H9 (cell line): ENCODE measurements at regions not wholly inside any gene's neighbourhood (a gene's known extent, or its start where the extent isn't known, plus 50 kb on each side); places are given as distances from the start of the nearest gene placed in this dataset.

Source experiments
- DNase-seq: peaks from one replicate; pipeline ENCODE4 v3.0.0-alpha.2; 2017
- H2AFZ ChIP-seq: one replicate; pipeline ENCODE4 v1.6.1; 2013; ENCODE audit warnings: mild to moderate bottlenecking, low read length, control low read depth, moderate library complexity
- H2AK5ac ChIP-seq: 2 replicates; pipeline ENCODE4 v1.6.1; 2013; ENCODE audit warnings: low read length, control low read depth, mixed read lengths; ENCODE audit not compliant: insufficient read length
- H2BK120ac ChIP-seq: one replicate; pipeline ENCODE4 v1.6.1; 2013; ENCODE audit warnings: low read depth, mild to moderate bottlenecking, low read length, control low read depth, inconsistent platforms; ENCODE audit not compliant: poor library complexity, severe bottlenecking
- H2BK12ac ChIP-seq: 2 replicates; pipeline ENCODE4 v1.6.1; 2013; ENCODE audit warnings: low read length, control low read depth, mixed read lengths, low read depth; ENCODE audit not compliant: insufficient read length
- H2BK15ac ChIP-seq: 2 replicates; pipeline ENCODE4 v1.6.1; 2013; ENCODE audit warnings: low read depth, low read length, control low read depth
- H2BK20ac ChIP-seq: one replicate; pipeline ENCODE4 v1.6.1; 2013; ENCODE audit warnings: low read depth, mild to moderate bottlenecking, low read length, control low read depth, inconsistent platforms; ENCODE audit not compliant: poor library complexity, severe bottlenecking
- H2BK5ac ChIP-seq: 2 replicates; pipeline ENCODE4 v1.6.1; 2013; ENCODE audit warnings: low read length, control low read depth, mixed read lengths; ENCODE audit not compliant: insufficient read length
- H3K14ac ChIP-seq: 2 replicates; pipeline ENCODE4 v1.6.1; 2013; ENCODE audit warnings: low read length, control low read depth; ENCODE audit not compliant: insufficient read depth
- H3K18ac ChIP-seq: 2 replicates; pipeline ENCODE4 v1.6.1; 2013; ENCODE audit warnings: low read depth, mild to moderate bottlenecking, mixed read lengths, low read length, control low read depth; ENCODE audit not compliant: insufficient read length
- H3K23ac ChIP-seq: 2 replicates; pipeline ENCODE4 v1.6.1; 2013; ENCODE audit warnings: low read length, control low read depth, mixed read lengths, low read depth; ENCODE audit not compliant: insufficient read length
- H3K23me2 ChIP-seq: 2 replicates; pipeline ENCODE4 v1.6.1; 2013; ENCODE audit warnings: low read depth, mild to moderate bottlenecking, mixed read lengths, low read length, control low read depth; ENCODE audit not compliant: insufficient read length, poor library complexity, severe bottlenecking
- H3K27ac ChIP-seq: 2 replicates; pipeline ENCODE4 v1.5.1; 2013; ENCODE audit warnings: low read length, control low read depth, mixed read lengths, low read depth; ENCODE audit not compliant: insufficient read length
- H3K27me3 ChIP-seq: 2 replicates; pipeline ENCODE4 v1.6.1; 2013; ENCODE audit warnings: low read length, control low read depth, inconsistent platforms; ENCODE audit not compliant: insufficient read depth
- H3K4ac ChIP-seq: 2 replicates; pipeline ENCODE4 v1.6.1; 2013; ENCODE audit warnings: low read depth, mild to moderate bottlenecking, control low read depth, inconsistent platforms, low read length, moderate library complexity
- H3K4me1 ChIP-seq: 2 replicates; pipeline ENCODE4 v1.6.1; 2013; ENCODE audit warnings: low read length, control low read depth, inconsistent platforms; ENCODE audit not compliant: insufficient read depth
- H3K4me2 ChIP-seq: 2 replicates; pipeline ENCODE4 v1.6.1; 2013; ENCODE audit warnings: low read length, control low read depth, mixed read lengths; ENCODE audit not compliant: insufficient read length, insufficient read depth
- H3K56ac ChIP-seq: 2 replicates; pipeline ENCODE4 v1.6.1; 2013; ENCODE audit warnings: low read depth, mild to moderate bottlenecking, mixed read lengths, low read length, control low read depth; ENCODE audit not compliant: insufficient read length
- H3K79me1 ChIP-seq: 2 replicates; pipeline ENCODE4 v1.6.1; 2013; ENCODE audit warnings: low read depth, mild to moderate bottlenecking, moderate library complexity, low read length, control low read depth, inconsistent platforms; ENCODE audit not compliant: insufficient read depth, poor library complexity, severe bottlenecking
- H3K79me2 ChIP-seq: 2 replicates; pipeline ENCODE4 v1.6.1; 2013; ENCODE audit warnings: low read length, control low read depth, inconsistent platforms; ENCODE audit not compliant: insufficient read depth
- H3K9ac ChIP-seq: 2 replicates; pipeline ENCODE4 v1.6.1; 2013; ENCODE audit warnings: low read length, control low read depth, mixed read lengths; ENCODE audit not compliant: insufficient read length; ENCODE audit errors: extremely low read depth
- H3K9me3 ChIP-seq: one replicate; pipeline ENCODE4 v1.6.1; 2013; ENCODE audit warnings: low read depth, low read length, inconsistent platforms; ENCODE audit not compliant: control insufficient read depth
- H3T11ph ChIP-seq: one replicate; pipeline ENCODE4 v1.6.1; 2013; ENCODE audit warnings: mild to moderate bottlenecking, low read length, control low read depth, inconsistent platforms
- H4K20me1 ChIP-seq: one replicate; pipeline ENCODE4 v1.6.1; 2013; ENCODE audit not compliant: control insufficient read depth, insufficient read length, insufficient read depth
- H4K5ac ChIP-seq: 2 replicates; pipeline ENCODE4 v1.6.1; 2013; ENCODE audit warnings: low read depth, mild to moderate bottlenecking, mixed read lengths, low read length, control low read depth; ENCODE audit not compliant: insufficient read length
- H4K8ac ChIP-seq: replicated peaks from 2 replicates; pipeline ENCODE4 v1.6.1; 2013; ENCODE audit warnings: low read length, control low read depth, mixed read lengths, low read depth; ENCODE audit not compliant: insufficient read length
- H4K91ac ChIP-seq: 2 replicates; pipeline ENCODE4 v1.6.1; 2013; ENCODE audit warnings: low read depth, mild to moderate bottlenecking, moderate library complexity, mixed read lengths, low read length, control low read depth; ENCODE audit not compliant: insufficient read length
- H3K27ac Mint-ChIP-seq, 3 experiments: 2 replicates in 2 of 3; 3 replicates in 1 of 3; pipeline ENCODE4 v1.8.0; 2020 to 2021; ENCODE audit warnings: mixed read lengths in 3 of 3, mild to moderate bottlenecking in 1 of 3, moderate library complexity in 1 of 3
- H3K27me3 Mint-ChIP-seq: 2 replicates; pipeline ENCODE4 v1.8.0; 2021; ENCODE audit warnings: low read depth, mild to moderate bottlenecking, moderate library complexity, mixed read lengths
- H3K36me3 Mint-ChIP-seq, 3 experiments: 2 replicates in 2 of 3; 3 replicates in 1 of 3; pipeline ENCODE4 v1.8.0; 2020 to 2021; ENCODE audit warnings: low read depth in 3 of 3, mixed read lengths in 3 of 3; ENCODE audit not compliant: insufficient read depth in 1 of 3
- H3K4me1 Mint-ChIP-seq, 2 experiments: 2 replicates each; pipeline ENCODE4 v1.8.0; 2020; ENCODE audit warnings: mixed read lengths in 2 of 2
- H3K4me3 Mint-ChIP-seq, 2 experiments: 2 replicates in 1 of 2; 3 replicates in 1 of 2; pipeline ENCODE4 v1.8.0; 2020 to 2021; ENCODE audit warnings: mild to moderate bottlenecking in 2 of 2, mixed read lengths in 2 of 2, moderate library complexity in 1 of 2
- H3K9me3 Mint-ChIP-seq, 2 experiments: 2 replicates in 1 of 2; 3 replicates in 1 of 2; pipeline ENCODE4 v1.8.0; 2020; ENCODE audit warnings: mild to moderate bottlenecking in 2 of 2, mixed read lengths in 2 of 2, moderate library complexity in 1 of 2
- TF ChIP-seq, protein P1 (sequence below): fragments of 200-600 bp; sonication (generic); conservative IDR thresholded peaks from 3 replicates; pipeline ENCODE4 v1.8.0; 2021; ENCODE audit warnings: antibody characterized with exemption, mild to moderate bottlenecking

DNA sequence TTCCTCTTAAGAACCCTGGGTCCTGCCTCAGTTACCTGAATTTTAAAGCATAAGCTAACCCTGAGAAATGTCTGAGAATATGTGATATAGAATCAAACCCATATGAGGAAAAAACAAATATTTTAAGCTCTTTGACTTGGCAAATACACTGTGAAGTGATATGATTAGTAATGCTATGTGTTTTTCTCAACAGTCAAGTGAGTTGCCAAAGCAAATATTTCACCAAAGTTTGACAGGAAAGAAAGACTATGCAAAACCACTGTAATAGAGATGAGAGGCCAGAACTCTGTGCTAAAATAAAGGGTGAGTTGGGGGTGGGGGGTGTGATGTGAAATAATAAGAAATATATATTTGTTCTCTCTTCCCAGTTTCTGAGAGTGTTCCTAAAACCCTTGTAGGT, 613.5 kb upstream of the CCDC179 start:
- H3K27ac Mint-ChIP-seq = no peak overlapping the region

More for the DNA sequence above, 613.5 kb upstream of the CCDC179 start:
- Mint-ChIP-seq H3K9me3 (peaks cover 0 to 3% of the 10 kb centered on the region in 2 experiments; a peak in 1 of 5 replicates), H3K4me1 (no peaks in the 10 kb centered on the region), H3K36me3 (no peaks in the 10 kb centered on the region; a peak in 1 of 7 replicates), H3K4me3 (no peak overlapping the region), H3K27me3 (no peaks in the 10 kb centered on the region)
- Histone ChIP-seq H3K9ac (no peak overlapping the region), H2AK5ac (no peak overlapping the region), H2BK20ac (no peak overlapping the region), H3K14ac (no peak overlapping the region), H4K8ac (no peak overlapping the region), H3K23me2 (no peaks in the 10 kb centered on the region), H4K91ac (no peak overlapping the region), H3K18ac (no peak overlapping the region), H3K9me3 (no peaks in the 10 kb centered on the region), H3K79me1 (no peaks in the 10 kb centered on the region), H3T11ph (no peak overlapping the region), H3K27me3 (no peaks in the 10 kb centered on the region), H3K27ac (no peak overlapping the region), H3K56ac (no peak overlapping the region), H4K20me1 (no peaks in the 10 kb centered on the region), H3K4ac (no peak overlapping the region), H3K4me1 (no peaks in the 10 kb centered on the region), H3K4me2 (no peak overlapping the region), H2BK120ac (no peak overlapping the region), H2BK5ac (no peak overlapping the region), H3K79me2 (no peaks in the 10 kb centered on the region), H3K23ac (no peak overlapping the region), H4K5ac (no peak overlapping the region), H2BK12ac (no peak overlapping the region), H2BK15ac (no peak overlapping the region), H2AFZ (no peak overlapping the region)
- TF ChIP-seq, protein P1, sequence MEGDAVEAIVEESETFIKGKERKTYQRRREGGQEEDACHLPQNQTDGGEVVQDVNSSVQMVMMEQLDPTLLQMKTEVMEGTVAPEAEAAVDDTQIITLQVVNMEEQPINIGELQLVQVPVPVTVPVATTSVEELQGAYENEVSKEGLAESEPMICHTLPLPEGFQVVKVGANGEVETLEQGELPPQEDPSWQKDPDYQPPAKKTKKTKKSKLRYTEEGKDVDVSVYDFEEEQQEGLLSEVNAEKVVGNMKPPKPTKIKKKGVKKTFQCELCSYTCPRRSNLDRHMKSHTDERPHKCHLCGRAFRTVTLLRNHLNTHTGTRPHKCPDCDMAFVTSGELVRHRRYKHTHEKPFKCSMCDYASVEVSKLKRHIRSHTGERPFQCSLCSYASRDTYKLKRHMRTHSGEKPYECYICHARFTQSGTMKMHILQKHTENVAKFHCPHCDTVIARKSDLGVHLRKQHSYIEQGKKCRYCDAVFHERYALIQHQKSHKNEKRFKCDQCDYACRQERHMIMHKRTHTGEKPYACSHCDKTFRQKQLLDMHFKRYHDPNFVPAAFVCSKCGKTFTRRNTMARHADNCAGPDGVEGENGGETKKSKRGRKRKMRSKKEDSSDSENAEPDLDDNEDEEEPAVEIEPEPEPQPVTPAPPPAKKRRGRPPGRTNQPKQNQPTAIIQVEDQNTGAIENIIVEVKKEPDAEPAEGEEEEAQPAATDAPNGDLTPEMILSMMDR = no peak
- DNase-seq = no peak
